ENCODE measurements at regions not wholly inside any gene's neighbourhood (a gene's known extent, or its start where the extent isn't known, plus 50 kb on each side); places are given as distances from the start of the nearest gene placed in this dataset.

GRCh38 chr21:24785033-24785432, 822.2 kb downstream of the MRPL39 start:
- TF ChIP-seq GATA3 (IDR thresholded peaks at IDR 0.05; ENCODE audit: low read depth, low read length) (no peak), GATA2 (IDR thresholded peaks at IDR 0.05; ENCODE audit: low read depth, low read length) (no peak)

DNA sequence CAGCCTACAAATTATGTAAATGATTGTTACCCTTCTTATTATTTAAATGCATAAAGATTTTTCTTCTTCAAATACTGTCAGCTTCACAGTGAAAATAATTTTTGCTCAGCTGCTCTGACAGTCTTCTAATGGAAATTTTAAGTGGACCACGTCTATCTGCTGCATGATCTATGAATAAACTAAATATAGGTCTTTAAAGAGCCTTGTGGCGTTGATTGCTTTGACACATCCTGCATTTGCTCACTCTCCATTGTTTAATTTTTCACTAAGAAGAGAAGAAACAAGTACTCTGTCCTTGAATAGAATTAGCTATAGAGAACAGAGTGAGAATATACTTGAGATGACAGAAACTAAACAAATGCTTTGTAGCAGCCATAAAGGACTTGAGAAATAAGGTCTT, 826.1 kb downstream of the MRPL39 start:
- no peak for TF ChIP-seq GATA2 (IDR thresholded peaks at IDR 0.05; ENCODE audit: low read depth, low read length)
- no peak for TF ChIP-seq GATA3 (IDR thresholded peaks at IDR 0.05; ENCODE audit: low read depth, low read length)

DNA sequence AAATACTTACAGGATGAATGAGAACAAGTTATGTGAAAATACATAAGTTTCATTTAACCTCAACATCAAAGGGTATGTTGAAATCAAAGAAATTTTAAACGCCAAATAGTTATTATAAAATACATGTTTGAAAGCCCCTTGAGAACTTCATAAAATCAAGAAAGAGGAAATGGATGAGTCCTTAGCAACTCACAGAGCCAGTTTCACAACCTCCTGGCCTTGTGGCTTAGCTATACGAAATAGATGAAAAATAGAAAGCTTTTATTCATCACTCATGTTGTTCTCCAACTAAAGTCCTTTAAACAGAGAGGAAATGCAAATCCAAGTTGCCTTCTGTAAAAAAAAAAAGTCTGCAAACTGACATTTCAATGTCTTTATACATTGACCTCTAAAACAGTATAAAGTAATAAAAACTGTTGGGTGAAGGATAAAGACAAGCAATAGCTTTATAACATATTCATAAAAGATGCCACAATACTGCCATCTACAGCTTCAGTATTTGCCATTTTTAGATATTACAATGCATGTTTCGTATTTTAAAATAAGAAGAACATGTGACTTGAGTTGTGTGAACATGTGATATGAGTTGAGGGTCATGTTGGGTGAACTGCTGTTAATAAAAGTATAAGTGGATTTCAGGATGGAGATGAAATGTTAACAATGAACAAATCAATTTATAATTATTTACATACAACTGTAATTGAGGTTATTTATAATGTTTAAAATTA, 847.8 kb downstream of the MRPL39 start:
- TF ChIP-seq GATA3 (IDR thresholded peaks at IDR 0.05; ENCODE audit: low read depth, low read length) = no peak
- TF ChIP-seq GATA2 (IDR thresholded peaks at IDR 0.05; ENCODE audit: low read depth, low read length) = no peak

DNA sequence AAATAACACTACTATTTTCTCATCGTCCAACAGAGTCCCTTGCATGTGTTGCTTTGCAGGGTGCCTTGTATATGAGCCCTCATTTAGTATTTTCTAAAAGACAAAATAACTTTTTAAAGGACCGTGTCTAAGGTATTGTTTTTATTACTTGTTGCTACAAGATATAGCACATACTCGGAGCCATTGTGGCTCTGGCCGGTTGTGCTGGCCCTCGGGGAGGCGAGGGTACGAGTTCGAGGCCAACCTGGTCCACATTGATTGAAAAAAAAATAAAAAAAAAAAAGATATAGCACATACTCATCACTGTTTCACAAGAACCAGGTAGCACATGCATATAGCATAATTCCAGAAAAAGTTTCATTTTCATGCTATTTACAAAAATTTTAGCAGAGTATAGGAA, 869.2 kb downstream of the MRPL39 start:
- no peak for TF ChIP-seq GATA3 (IDR thresholded peaks at IDR 0.05; ENCODE audit: low read depth, low read length)
- TF ChIP-seq GATA2 (IDR thresholded peaks at IDR 0.05; ENCODE audit: low read depth, low read length) = no peak

- TF ChIP-seq GATA3 (IDR thresholded peaks at IDR 0.05; ENCODE audit: low read depth, low read length) (peak; percentile 53; the same call in 1 of the 2 replicates), GATA2 (IDR thresholded peaks at IDR 0.05; ENCODE audit: low read depth, low read length) (peak; percentile 69)
These were observed 869.9 kb downstream of the MRPL39 start for GRCh38 chr21:24737296-24737850.

GRCh38 chr21:24730661-24731060, 876.6 kb downstream of the MRPL39 start:
- no peak for TF ChIP-seq GATA2 (IDR thresholded peaks at IDR 0.05; ENCODE audit: low read depth, low read length)
- TF ChIP-seq GATA3 (IDR thresholded peaks at IDR 0.05; ENCODE audit: low read depth, low read length) = no peak

DNA sequence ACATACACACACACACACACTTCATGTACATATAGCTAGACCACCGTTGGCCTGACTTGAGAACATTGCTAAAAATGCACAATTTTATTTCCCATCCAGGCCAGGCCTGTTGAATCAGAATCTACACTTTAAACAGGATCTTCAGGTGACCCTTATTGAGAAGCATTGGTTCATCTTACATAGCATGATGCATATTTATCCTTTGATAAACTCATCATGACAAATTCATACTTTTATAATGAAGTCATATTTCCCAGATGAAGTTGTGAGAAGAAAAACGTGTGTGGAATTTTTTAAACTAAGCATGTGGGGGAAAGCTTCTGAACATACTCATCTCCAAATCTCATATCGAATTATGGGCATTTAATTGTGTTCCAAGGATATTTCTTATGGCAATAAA, 877.7 kb downstream of the MRPL39 start:
- TF ChIP-seq GATA3 (IDR thresholded peaks at IDR 0.05; ENCODE audit: low read depth, low read length) (no peak), GATA2 (IDR thresholded peaks at IDR 0.05; ENCODE audit: low read depth, low read length) (no peak)

DNA sequence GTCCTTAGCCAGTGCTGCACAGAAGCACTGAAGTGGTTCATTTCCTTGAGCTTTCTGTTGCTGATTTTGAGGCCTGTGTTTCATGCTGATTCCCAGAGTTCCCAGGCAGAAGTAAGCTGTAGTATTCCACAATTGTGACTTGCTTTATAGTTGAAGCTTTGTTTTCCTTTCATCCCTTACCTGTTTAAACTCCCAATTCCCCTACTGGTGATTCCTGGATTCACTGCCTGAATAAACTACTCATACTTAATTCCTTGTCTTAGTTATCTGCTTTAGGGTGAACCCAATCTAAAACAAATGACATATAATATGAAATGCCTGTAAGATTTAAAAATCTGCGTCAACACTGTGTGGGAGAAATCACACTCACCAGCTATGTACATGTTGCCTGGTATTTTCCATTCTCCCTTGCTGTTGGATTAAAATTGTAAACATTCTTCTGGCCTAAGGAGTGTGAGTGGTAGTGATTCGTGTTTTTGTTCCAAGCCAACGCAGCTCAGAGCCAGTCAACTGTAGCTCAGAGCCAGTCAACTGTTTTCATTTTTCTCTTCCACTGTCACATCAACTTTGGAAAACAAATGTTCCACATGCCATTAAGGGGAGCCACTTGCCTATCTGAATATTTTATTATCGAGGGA, 879.4 kb downstream of the MRPL39 start:
- TF ChIP-seq GATA2 (IDR thresholded peaks at IDR 0.05; ENCODE audit: low read depth, low read length) (no peak), GATA3 (IDR thresholded peaks at IDR 0.05; ENCODE audit: low read depth, low read length) (no peak)

GRCh38 chr21:24716281-24716918, 890.9 kb downstream of the MRPL39 start:
- TF ChIP-seq GATA2 (IDR thresholded peaks at IDR 0.05; ENCODE audit: low read depth, low read length) = no peak
- no peak for TF ChIP-seq GATA3 (IDR thresholded peaks at IDR 0.05; ENCODE audit: low read depth, low read length)

DNA sequence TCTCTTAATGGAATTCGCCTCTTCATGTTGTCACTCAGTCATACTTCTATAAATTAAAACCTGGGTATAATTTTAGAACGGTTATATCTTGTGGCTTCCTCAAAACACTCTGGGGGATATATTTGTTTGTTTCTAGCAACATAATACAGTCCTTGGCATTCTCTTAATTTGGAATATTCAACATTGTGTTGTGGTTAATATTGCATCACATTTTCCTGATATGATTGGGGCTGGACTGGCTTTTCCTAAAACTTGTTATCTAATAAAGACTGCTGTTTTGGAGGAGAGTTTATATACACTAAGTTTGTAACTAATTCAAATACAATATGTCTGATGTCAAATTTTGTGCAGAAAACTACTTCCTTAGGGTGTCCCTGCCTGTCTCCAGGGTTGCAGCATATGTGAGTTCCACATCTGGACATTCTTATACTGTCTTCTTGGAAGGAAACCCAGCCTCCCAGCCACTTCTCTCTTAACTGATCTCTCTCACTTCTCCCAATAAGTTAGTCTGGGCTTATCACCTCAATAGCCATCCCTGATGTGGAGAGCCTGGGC, 892.6 kb downstream of the MRPL39 start:
- TF ChIP-seq GATA2 (IDR thresholded peaks at IDR 0.05; ENCODE audit: low read depth, low read length) (no peak), GATA3 (IDR thresholded peaks at IDR 0.05; ENCODE audit: low read depth, low read length) (no peak)

DNA sequence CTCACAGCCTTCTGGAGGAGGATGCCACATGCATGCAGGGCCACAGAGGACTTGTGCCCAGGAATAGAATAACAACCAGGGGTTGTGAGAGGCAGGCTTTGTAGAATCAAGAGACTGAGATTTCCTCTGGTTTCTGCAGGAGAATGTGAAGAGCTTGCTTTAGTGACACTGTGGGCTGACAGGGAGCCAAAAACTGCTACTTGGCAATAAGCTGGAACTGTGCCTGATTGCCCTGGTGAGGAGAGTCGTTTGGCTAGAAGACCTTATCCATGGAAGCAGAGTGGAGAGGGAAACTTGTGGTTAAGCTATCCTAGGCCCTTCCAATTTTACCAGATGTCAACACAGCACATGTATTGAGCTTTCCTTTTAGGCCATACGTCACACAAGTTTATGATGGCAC, 902.1 kb downstream of the MRPL39 start:
- no peak for TF ChIP-seq GATA2 (IDR thresholded peaks at IDR 0.05; ENCODE audit: low read depth, low read length)
- TF ChIP-seq GATA3 (IDR thresholded peaks at IDR 0.05; ENCODE audit: low read depth, low read length) = no peak

DNA sequence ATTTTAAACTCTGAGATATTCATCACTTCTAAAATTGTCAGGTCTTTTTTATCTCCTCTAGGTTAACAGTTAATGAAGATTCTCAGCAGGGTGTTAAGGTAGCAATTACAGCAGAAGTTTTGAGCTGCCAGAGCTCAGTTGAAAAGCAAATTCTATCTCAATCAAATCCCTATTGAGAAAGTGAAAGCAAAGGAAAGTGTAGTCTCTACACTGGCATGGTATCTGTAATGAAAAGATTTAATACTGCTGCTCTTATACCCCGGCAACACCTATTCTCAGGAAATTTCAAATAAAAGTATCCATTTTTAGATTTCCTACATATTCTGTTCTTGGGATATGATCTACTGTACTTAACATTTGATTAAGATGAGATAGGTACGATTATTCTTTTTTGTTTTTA, 913.5 kb downstream of the MRPL39 start:
- no peak for TF ChIP-seq GATA3 (IDR thresholded peaks at IDR 0.05; ENCODE audit: low read depth, low read length)
- TF ChIP-seq GATA2 (IDR thresholded peaks at IDR 0.05; ENCODE audit: low read depth, low read length) = no peak

- no peak for TF ChIP-seq GATA3 (IDR thresholded peaks at IDR 0.05; ENCODE audit: low read depth, low read length)
These were observed 925.8 kb downstream of the MRPL39 start for GRCh38 chr21:24681456-24681855.

- TF ChIP-seq GATA3 (IDR thresholded peaks at IDR 0.05; ENCODE audit: low read depth, low read length) (no peak), GATA2 (IDR thresholded peaks at IDR 0.05; ENCODE audit: low read depth, low read length) (no peak)
These were observed 935.4 kb downstream of the MRPL39 start for GRCh38 chr21:24671901-24672300.
